T-cell (primary cell): ENCODE measurements at regions not wholly inside any gene's neighbourhood (a gene's known extent, or its start where the extent isn't known, plus 50 kb on each side); places are given as distances from the start of the nearest gene placed in this dataset.
A peak's percentile ranks its signal among the peaks of the same experiment; 100 is the strongest.

Experiments used
- ATAC-seq, 4 experiments: fragments of 200-7000 bp in 3 of 4; fragments of 150-1000 bp in 1 of 4; cut with Tn5 transposase; replicated peaks in 1 of 4; 1 replicate in 3 of 4; 2 replicates in 1 of 4; pipeline ENCODE4 v1.10.0; 2021; ENCODE audit warnings: moderate library complexity in 3 of 4, mild to moderate bottlenecking in 2 of 4, moderate number of reproducible peaks in 1 of 4
- CTCF ChIA-PET, 2 donors: fragments of 300-600 bp; sonication (Branson Sonifier 250); formaldehyde crosslinking; loops; one replicate each; lab custom pipeline; 2022; ENCODE audit warnings: antibody characterized with exemption in 2 of 2; lab: Charles Lee
- POLR2A ChIA-PET, 2 donors: fragments of 300-600 bp; sonication (Branson Sonifier 250); formaldehyde crosslinking; loops; one replicate each; lab custom pipeline; 2022; ENCODE audit warnings: antibody characterized with exemption in 2 of 2; lab: Charles Lee
- DNase-seq, 35 experiments: peaks; one replicate each; pipeline versions ENCODE4 v3.0.0 to v3.0.0-alpha.2; 2013 to 2023
- H3K27ac ChIP-seq: one replicate; pipeline ENCODE4 v1.5.1; 2013; ENCODE audit warnings: low read length
- H3K27me3 ChIP-seq, 2 experiments: replicated peaks in 1 of 2; 1 replicate in 1 of 2; 2 replicates in 1 of 2; pipeline versions ENCODE4 v1.6.1 to v1.7.0; 2013; ENCODE audit warnings: low read length in 1 of 2, mixed read lengths in 1 of 2; ENCODE audit not compliant: control insufficient read depth in 2 of 2, insufficient read depth in 2 of 2; ENCODE audit errors: extremely low read depth in 1 of 2
- H3K36me3 ChIP-seq, 2 donors: 1 replicate in 1 of 2; 2 replicates in 1 of 2; pipeline versions ENCODE4 v1.6.1 to v1.7.0; 2013; ENCODE audit warnings: low read length in 1 of 2; ENCODE audit not compliant: control insufficient read depth in 2 of 2, insufficient read depth in 1 of 2; ENCODE audit errors: extremely low read depth in 1 of 2
- H3K4me1 ChIP-seq, 2 experiments: 1 replicate in 1 of 2; 2 replicates in 1 of 2; pipeline versions ENCODE4 v1.6.1 to v1.7.0; 2013; ENCODE audit warnings: low read length in 2 of 2, mixed read lengths in 1 of 2; ENCODE audit not compliant: insufficient read depth in 2 of 2, control insufficient read depth in 1 of 2; ENCODE audit errors: extremely low read depth in 1 of 2
- H3K4me3 ChIP-seq, 2 donors: 1 replicate in 1 of 2; 2 replicates in 1 of 2; pipeline versions ENCODE4 v1.5.1 to v1.7.0; 2013; ENCODE audit warnings: mild to moderate bottlenecking in 2 of 2, low read length in 1 of 2, moderate library complexity in 1 of 2; ENCODE audit not compliant: control insufficient read depth in 1 of 2; ENCODE audit errors: extremely low read depth in 1 of 2
- H3K9me3 ChIP-seq: 2 replicates; pipeline ENCODE4 v1.7.0; 2013
- H3K27ac Mint-ChIP-seq, 2 donors: one replicate each; pipeline ENCODE4 v1.8.0; 2020 to 2021; ENCODE audit warnings: mild to moderate bottlenecking in 2 of 2, mixed read lengths in 2 of 2
- H3K27me3 Mint-ChIP-seq, 2 donors: one replicate each; pipeline ENCODE4 v1.8.0; 2021 to 2022; ENCODE audit warnings: mixed read lengths in 2 of 2
- H3K36me3 Mint-ChIP-seq: one replicate; pipeline ENCODE4 v1.8.0; 2021; ENCODE audit warnings: mixed read lengths
- H3K4me1 Mint-ChIP-seq, 3 donors: one replicate each; pipeline ENCODE4 v1.8.0; 2020 to 2022; ENCODE audit warnings: mixed read lengths in 3 of 3, mild to moderate bottlenecking in 1 of 3
- H3K4me3 Mint-ChIP-seq, 3 donors: one replicate each; pipeline ENCODE4 v1.8.0; 2020 to 2022; ENCODE audit warnings: mild to moderate bottlenecking in 3 of 3, mixed read lengths in 3 of 3, moderate library complexity in 3 of 3
- H3K9me3 Mint-ChIP-seq, 3 donors: one replicate each; pipeline ENCODE4 v1.8.0; 2020 to 2022; ENCODE audit warnings: mixed read lengths in 3 of 3
- WGBS: methylation state at CpG from one replicate; pipeline ENCODE4 v1.1.5; 2013; ENCODE audit warnings: missing lambda C conversion rate; ENCODE audit not compliant: insufficient coverage; 5-methylcytosine and 5-hydroxymethylcytosine counted together

- Histone ChIP-seq H3K27me3 (no peaks in the 10 kb centered on the region), H3K27ac (no peak overlapping the region), H3K9me3 (no peaks in the 10 kb centered on the region), H3K36me3 (no peaks in the 10 kb centered on the region), H3K4me1 (no peaks in the 10 kb centered on the region), H3K4me3 (no peak overlapping the region)
- Mint-ChIP-seq H3K4me1 (no peaks in the 10 kb centered on the region), H3K9me3 (no peaks in the 10 kb centered on the region), H3K27ac (no peak overlapping the region), H3K4me3 (no peak overlapping the region), H3K27me3 (peaks cover 0 to 8% of the 10 kb centered on the region in 2 donors), H3K36me3 (no peaks in the 10 kb centered on the region)
- 92% methylated on average over 7 of the region's 7 CpGs for WGBS
- DNase-seq (no peak), ATAC-seq (no peak)
- ChIA-PET POLR2A (no interaction called here), CTCF (no interaction called here)
These were observed 408.1 kb upstream of the NR2F2 start for GRCh38 chr15:95922431-95922830.

- Histone ChIP-seq H3K36me3 (no peaks in the 10 kb centered on the region), H3K27ac (no peak overlapping the region), H3K4me1 (no peaks in the 10 kb centered on the region), H3K4me3 (no peak overlapping the region), H3K27me3 (no peaks in the 10 kb centered on the region), H3K9me3 (no peaks in the 10 kb centered on the region)
- H3K4me1 Mint-ChIP-seq: peaks cover 0 to 1% (median 0%) of the 10 kb centered on the region in 3 donors
- WGBS: 79% methylated on average over 3 of the region's 4 CpGs
- DNase-seq: no peak
- H3K27me3 Mint-ChIP-seq: peaks cover 0 to 8% of the 10 kb centered on the region in 2 donors
- H3K9me3 Mint-ChIP-seq: no peaks in the 10 kb centered on the region
- H3K27ac Mint-ChIP-seq: no peak overlapping the region
- CTCF ChIA-PET: no interaction called here
- ATAC-seq: no peak
- H3K4me3 Mint-ChIP-seq: no peak overlapping the region
- no peaks in the 10 kb centered on the region for H3K36me3 Mint-ChIP-seq
- POLR2A ChIA-PET: no interaction called here
These were observed 406.7 kb upstream of the NR2F2 start for GRCh38 chr15:95923792-95924191.

GRCh38 chr15:95928822-95929221 is 401.7 kb upstream of the NR2F2 start:
- DNase-seq (no peak), ATAC-seq (no peak)
- H3K4me1 Mint-ChIP-seq: peaks cover 5 to 9% (median 6%) of the 10 kb centered on the region in 3 donors
- H3K27ac ChIP-seq: no peak overlapping the region
- H3K27me3 ChIP-seq: no peaks in the 10 kb centered on the region
- ChIA-PET POLR2A (no interaction called here), CTCF (interaction anchor here in 1 of 2 donors (0.8 kb wide), 1 partner anchor 10 kb away, joined by 3 read pairs; no protein-coding TSS in a partner anchor)
- no peaks in the 10 kb centered on the region for H3K9me3 ChIP-seq
- H3K27ac Mint-ChIP-seq: no peak overlapping the region
- H3K27me3 Mint-ChIP-seq: no peaks in the 10 kb centered on the region
- H3K4me3 Mint-ChIP-seq: no peak overlapping the region
- H3K36me3 Mint-ChIP-seq: no peaks in the 10 kb centered on the region
- H3K4me3 ChIP-seq: no peak overlapping the region
- WGBS: no CpG with 5 or more reads among the region's 3 CpGs
- H3K4me1 ChIP-seq: peaks cover 0 to 5% of the 10 kb centered on the region in 2 experiments
- no peaks in the 10 kb centered on the region for H3K9me3 Mint-ChIP-seq
- no peaks in the 10 kb centered on the region for H3K36me3 ChIP-seq

- Histone ChIP-seq H3K9me3 (no peaks in the 10 kb centered on the region), H3K4me1 (peaks cover 0 to 5% of the 10 kb centered on the region in 2 experiments), H3K36me3 (no peaks in the 10 kb centered on the region), H3K27ac (no peak overlapping the region), H3K4me3 (no peak overlapping the region), H3K27me3 (no peaks in the 10 kb centered on the region)
- Mint-ChIP-seq H3K27ac (no peak overlapping the region), H3K4me3 (no peak overlapping the region), H3K4me1 (peaks cover 5 to 9% (median 6%) of the 10 kb centered on the region in 3 donors), H3K27me3 (no peaks in the 10 kb centered on the region), H3K9me3 (no peaks in the 10 kb centered on the region), H3K36me3 (no peaks in the 10 kb centered on the region)
- ChIA-PET POLR2A (no interaction called here), CTCF (interaction anchor here in 1 of 2 donors (0.8 kb wide), 1 partner anchor 10 kb away, joined by 3 read pairs; no protein-coding TSS in a partner anchor)
- ATAC-seq: no peak
- DNase-seq: peak in 1 of 35 experiments; percentile 2
- 19% methylated on average over 3 of the region's 7 CpGs for WGBS
These were observed 401.2 kb upstream of the NR2F2 start for GRCh38 chr15:95929232-95929846.

- H3K4me3 Mint-ChIP-seq: no peak overlapping the region
- no peaks in the 10 kb centered on the region for H3K36me3 ChIP-seq
- no peak for ATAC-seq
- DNase-seq: no peak
- no peak overlapping the region for H3K4me3 ChIP-seq
- WGBS: 100% methylated on average over 4 of the region's 10 CpGs
- ChIA-PET POLR2A (interaction anchor here in 1 of 2 donors (0.6 kb wide), 1 partner anchor 37 kb away, joined by 3 read pairs; no protein-coding TSS in a partner anchor), CTCF (no interaction called here)
- no peak overlapping the region for H3K27ac ChIP-seq
- H3K4me1 Mint-ChIP-seq: peaks cover 5 to 9% (median 6%) of the 10 kb centered on the region in 3 donors
- no peaks in the 10 kb centered on the region for H3K9me3 ChIP-seq
- no peaks in the 10 kb centered on the region for H3K27me3 Mint-ChIP-seq
- H3K9me3 Mint-ChIP-seq: no peaks in the 10 kb centered on the region
- H3K27me3 ChIP-seq: no peaks in the 10 kb centered on the region
- no peaks in the 10 kb centered on the region for H3K36me3 Mint-ChIP-seq
- H3K4me1 ChIP-seq: peaks cover 0 to 5% of the 10 kb centered on the region in 2 experiments
- H3K27ac Mint-ChIP-seq: no peak overlapping the region
These were observed 399.7 kb upstream of the NR2F2 start for GRCh38 chr15:95930659-95931375.

GRCh38 chr15:95931619-95932018 is 398.9 kb upstream of the NR2F2 start:
- ATAC-seq (no peak), DNase-seq (no peak)
- no peaks in the 10 kb centered on the region for H3K27me3 Mint-ChIP-seq
- Histone ChIP-seq H3K27me3 (no peaks in the 10 kb centered on the region), H3K9me3 (no peaks in the 10 kb centered on the region), H3K4me1 (peaks cover 0 to 5% of the 10 kb centered on the region in 2 experiments), H3K27ac (no peak overlapping the region), H3K36me3 (no peaks in the 10 kb centered on the region), H3K4me3 (no peak overlapping the region)
- H3K36me3 Mint-ChIP-seq: no peaks in the 10 kb centered on the region
- no CpG with 5 or more reads among the region's 3 CpGs for WGBS
- no peak overlapping the region for H3K4me3 Mint-ChIP-seq
- no peaks in the 10 kb centered on the region for H3K9me3 Mint-ChIP-seq
- no peak overlapping the region for H3K27ac Mint-ChIP-seq
- ChIA-PET POLR2A (no interaction called here), CTCF (no interaction called here)
- H3K4me1 Mint-ChIP-seq: peaks cover 5 to 9% (median 6%) of the 10 kb centered on the region in 3 donors
